Mucosa of descending colon (tissue), 3 donors: ENCODE measurements at regions not wholly inside any gene's neighbourhood (a gene's known extent, or its start where the extent isn't known, plus 50 kb on each side); places are given as distances from the start of the nearest gene placed in this dataset.
"Not testable (repeated sequence)": the region's sequence is repeated elsewhere in the genome, so short reads cannot be mapped to it uniquely, and the experiment has no call there.

Experiments
- ATAC-seq: fragments of 200-7000 bp; cut with Tn5 transposase; one replicate; pipeline ENCODE4 v1.9.1; 2020; ENCODE audit warnings: mild to moderate bottlenecking, moderate library complexity
- DNase-seq, 3 donors: peaks; one replicate each; pipeline ENCODE4 v3.0.0-alpha.2; 2020
- H3K36me3 ChIP-seq: fragments of 200-600 bp; one replicate; pipeline ENCODE4 v1.8.0; 2021; ENCODE audit warnings: low read depth, mild to moderate bottlenecking
- H3K4me1 ChIP-seq: fragments of 200-600 bp; one replicate; pipeline ENCODE4 v1.8.0; 2021; ENCODE audit warnings: low read depth, mild to moderate bottlenecking
- H3K4me3 ChIP-seq: fragments of 200-600 bp; one replicate; pipeline ENCODE4 v1.8.0; 2021; ENCODE audit warnings: mild to moderate bottlenecking
- H3K9me3 ChIP-seq: fragments of 200-600 bp; one replicate; pipeline ENCODE4 v1.8.0; 2021; ENCODE audit warnings: mild to moderate bottlenecking
- CTCF ChIP-seq: fragments of 200-600 bp; IDR thresholded peaks from one replicate; pipeline ENCODE4 v1.8.0; 2022; ENCODE audit warnings: antibody characterized with exemption, mild to moderate bottlenecking
- intact Hi-C, 2 donors: fragments of 100-400 bp; cut with DNase I in 1 of 2; cut with micrococcal nuclease in 1 of 2; formaldehyde crosslinking; loops; one replicate each; pipeline versions ENCODE4 v1.11.0 to v1.11.1; 2022; cut with DNase I, micrococcal nuclease
- donor health status: DM: no; HTN: no; CAD: no; lungs with moderate emphysema.
- donor health status: DM: no; HTN: no; CAD: no.
- donor health status: DM: no; HTN: yes; CAD: no.

- no peaks in the 10 kb centered on the region for H3K4me1 ChIP-seq
- ATAC-seq, result no peak
- intact Hi-C loops, result no loop called here
These were observed 190.9 kb downstream of the SHOX start for GRCh38 chrX:821327-822107.

GRCh38 chrX:819684-820083 is 189.1 kb downstream of the SHOX start:
- no peak for TF ChIP-seq CTCF
- Histone ChIP-seq H3K4me3 (no peak overlapping the region), H3K36me3 (no peaks in the 10 kb centered on the region), H3K4me1 (no peaks in the 10 kb centered on the region), H3K9me3 (peaks cover 13% of the 10 kb centered on the region)
- ATAC-seq (no peak), DNase-seq (no peak)
- intact Hi-C loops, result no loop called here

More at GRCh38 chrX:821327-822107, 190.9 kb downstream of the SHOX start:
- Histone ChIP-seq H3K4me3 (no peak overlapping the region), H3K36me3 (no peaks in the 10 kb centered on the region), H3K9me3 (peaks cover 10% of the 10 kb centered on the region)
- TF ChIP-seq CTCF, result no peak
- DNase-seq, result no peak

GRCh38 chrX:817759-818300 is 187.2 kb downstream of the SHOX start:
- H3K4me1 ChIP-seq, result no peaks in the 10 kb centered on the region
- H3K36me3 ChIP-seq, result no peaks in the 10 kb centered on the region
- peaks cover 13% of the 10 kb centered on the region for H3K9me3 ChIP-seq
- ATAC-seq (no peak), DNase-seq (no peak)
- intact Hi-C loops, result no loop called here
- no peak for TF ChIP-seq CTCF
- H3K4me3 ChIP-seq, result no peak overlapping the region

GRCh38 chrX:817147-817546 is 186.6 kb downstream of the SHOX start:
- H3K9me3 ChIP-seq, result peaks cover 13% of the 10 kb centered on the region
- H3K4me3 ChIP-seq, H3K36me3 ChIP-seq, H3K4me1 ChIP-seq, ATAC-seq, intact Hi-C loops, DNase-seq: not testable (repeated sequence)

- ATAC-seq (no peak), DNase-seq (no peak)
- Histone ChIP-seq H3K4me1 (no peaks in the 10 kb centered on the region), H3K9me3 (peaks cover 13% of the 10 kb centered on the region), H3K4me3 (no peak overlapping the region), H3K36me3 (no peaks in the 10 kb centered on the region)
- intact Hi-C loops, result no loop called here
- no peak for TF ChIP-seq CTCF
These were observed 185.8 kb downstream of the SHOX start for GRCh38 chrX:816411-816810.

- intact Hi-C loops, result no loop called here
- no peaks in the 10 kb centered on the region for H3K4me1 ChIP-seq
These were observed 179.6 kb downstream of the SHOX start for GRCh38 chrX:810186-810585.

More at GRCh38 chrX:810186-810585, 179.6 kb downstream of the SHOX start:
- Histone ChIP-seq H3K36me3 (no peaks in the 10 kb centered on the region), H3K4me3 (no peak overlapping the region), H3K9me3 (no peaks in the 10 kb centered on the region)
- DNase-seq (no peak), ATAC-seq (no peak)
- TF ChIP-seq CTCF, result no peak
